Keratinocyte (primary cell): ENCODE measurements at regions not wholly inside any gene's neighbourhood (a gene's known extent, or its start where the extent isn't known, plus 50 kb on each side); places are given as distances from the start of the nearest gene placed in this dataset.

Source experiments
- DNase-seq: peaks from one replicate; pipeline ENCODE4 v3.0.0-alpha.2; 2011; ENCODE audit warnings: low read depth, missing footprints, low spot score
- FAIRE-seq: peaks from 2 replicates; lab custom pipeline; 2011; peaks lifted over from hg19 to GRCh38; lab: Jason Lieb, UNC
- H2AFZ ChIP-seq: 2 replicates; pipeline ENCODE4 v1.6.0; 2012; ENCODE audit warnings: low read length, control low read depth, inconsistent platforms; ENCODE audit not compliant: control insufficient read depth
- H3K27ac ChIP-seq: 2 replicates; pipeline ENCODE4 v1.5.1; 2011; ENCODE audit warnings: low read length; ENCODE audit not compliant: control insufficient read depth, insufficient read depth
- H3K27me3 ChIP-seq: 3 replicates; pipeline ENCODE4 v1.6.0; 2011; ENCODE audit warnings: low read length; ENCODE audit not compliant: control insufficient read depth, insufficient read depth; ENCODE audit errors: extremely low read depth
- H3K36me3 ChIP-seq, 2 experiments: 2 replicates in 1 of 2; 3 replicates in 1 of 2; pipeline ENCODE4 v1.5.1; 2011; ENCODE audit warnings: low read length in 2 of 2, mild to moderate bottlenecking in 1 of 2; ENCODE audit not compliant: control insufficient read depth in 2 of 2, insufficient read depth in 2 of 2; ENCODE audit errors: extremely low read depth in 1 of 2
- H3K4me1 ChIP-seq: 3 replicates; pipeline ENCODE4 v1.5.1; 2011; ENCODE audit warnings: low read length; ENCODE audit not compliant: control insufficient read depth, insufficient read depth; ENCODE audit errors: extremely low read depth
- H3K4me2 ChIP-seq: 3 replicates; pipeline ENCODE4 v1.6.0; 2011; ENCODE audit warnings: low read depth, low read length; ENCODE audit not compliant: control insufficient read depth, insufficient read depth; ENCODE audit errors: extremely low read depth
- H3K4me3 ChIP-seq, 3 experiments: fragments of 200-600 bp in 1 of 3; sonication (generic) in 1 of 3; 2 replicates in 2 of 3; 3 replicates in 1 of 3; pipeline ENCODE4 v1.5.1; 2011 to 2016; ENCODE audit warnings: low read length in 3 of 3, mild to moderate bottlenecking in 3 of 3, control low read depth in 2 of 3, inconsistent platforms in 1 of 3, low read depth in 1 of 3, mixed read lengths in 1 of 3, mixed run types in 1 of 3, moderate library complexity in 1 of 3; ENCODE audit not compliant: control insufficient read depth in 2 of 3, insufficient read depth in 2 of 3; ENCODE audit errors: extremely low read depth in 1 of 3
- H3K79me2 ChIP-seq: 2 replicates; pipeline ENCODE4 v1.6.0; 2012; ENCODE audit warnings: low read length; ENCODE audit not compliant: control insufficient read depth, insufficient read depth
- H3K9ac ChIP-seq: 3 replicates; pipeline ENCODE4 v1.6.0; 2011; ENCODE audit warnings: low read length; ENCODE audit not compliant: control insufficient read depth, insufficient read depth; ENCODE audit errors: extremely low read depth
- H3K9me1 ChIP-seq: 3 replicates; pipeline ENCODE4 v1.6.0; 2011; ENCODE audit warnings: low read length; ENCODE audit not compliant: control insufficient read depth, insufficient read depth; ENCODE audit errors: extremely low read depth
- H3K9me3 ChIP-seq: 2 replicates; pipeline ENCODE4 v1.5.1; 2012; ENCODE audit warnings: low read depth, low read length; ENCODE audit not compliant: control insufficient read depth
- H4K20me1 ChIP-seq: 3 replicates; pipeline ENCODE4 v1.6.0; 2011; ENCODE audit warnings: low read length; ENCODE audit not compliant: control insufficient read depth, insufficient read depth; ENCODE audit errors: extremely low read depth
- EZH2 ChIP-seq: IDR thresholded peaks from one replicate; pipeline ENCODE4 v1.6.1; 2012; ENCODE audit warnings: inconsistent platforms, mild to moderate bottlenecking, low read length, moderate library complexity
- dilution Hi-C: fragments of 300-500 bp; cut with MboI; formaldehyde crosslinking; loops from one replicate; pipeline ENCODE4 v1.7.0; 2020; ENCODE audit warnings: low sequenced_read_pairs; ENCODE audit not compliant: extremely low pct_ligation_motif_present
- TF ChIP-seq, protein P1 (sequence below), 3 experiments: IDR thresholded peaks in 1 of 3; conservative IDR thresholded peaks in 1 of 3; optimal IDR thresholded peaks in 1 of 3; 2 replicates in 2 of 3; 3 replicates in 1 of 3; pipeline versions ENCODE3 to v1.5.1; 2011; ENCODE audit warnings: low read length in 3 of 3, mild to moderate bottlenecking in 3 of 3, moderate library complexity in 2 of 3, control low read depth in 1 of 3, inconsistent platforms in 1 of 3; ENCODE audit not compliant: insufficient read depth in 2 of 3; ENCODE audit errors: extremely low read depth in 1 of 3

DNA sequence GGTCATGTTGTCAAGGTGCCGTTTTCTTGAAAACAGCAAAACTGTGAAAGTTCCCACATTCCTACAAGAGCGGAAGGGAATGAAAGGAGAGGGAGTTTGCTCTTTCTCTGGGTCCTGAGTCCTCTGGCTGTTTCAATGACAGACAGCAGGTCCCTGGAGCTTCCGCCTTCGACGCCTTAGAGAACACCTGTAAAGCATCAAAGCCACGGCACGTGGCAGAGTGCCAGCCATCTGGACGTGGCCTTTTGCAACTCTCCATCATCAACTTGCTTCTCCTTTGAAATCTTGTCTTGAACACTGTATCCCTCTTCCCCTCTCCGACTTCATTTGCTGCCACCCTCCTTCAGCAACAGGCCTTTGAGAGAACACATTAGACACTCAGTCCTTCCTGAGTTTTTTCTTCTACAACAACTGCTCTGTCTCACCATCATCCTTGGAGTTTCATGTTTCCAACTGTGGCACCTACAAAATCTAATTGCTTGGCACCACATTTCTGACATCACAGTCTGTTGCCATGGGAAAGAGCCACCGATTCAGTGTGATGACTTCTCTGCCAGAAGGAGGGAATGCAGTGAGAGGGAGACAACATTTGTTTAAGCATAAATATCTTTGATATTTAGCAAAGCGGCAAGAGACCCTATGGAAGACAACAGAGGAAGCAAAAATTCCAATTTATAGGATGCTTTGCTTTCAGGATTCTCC is 204.9 kb upstream of the PTER start:
- Histone ChIP-seq H3K36me3 (no peaks in the 10 kb centered on the region), H4K20me1 (no peaks in the 10 kb centered on the region), H2AFZ (no peak overlapping the region), H3K4me3 (no peak overlapping the region), H3K4me1 (no peaks in the 10 kb centered on the region), H3K9ac (no peak overlapping the region), H3K4me2 (no peak overlapping the region), H3K9me1 (no peaks in the 10 kb centered on the region), H3K27ac (no peak overlapping the region), H3K27me3 (no peaks in the 10 kb centered on the region), H3K9me3 (peaks cover 3% of the 10 kb centered on the region), H3K79me2 (no peaks in the 10 kb centered on the region)
- TF ChIP-seq EZH2 = no peak
- TF ChIP-seq, protein P1, sequence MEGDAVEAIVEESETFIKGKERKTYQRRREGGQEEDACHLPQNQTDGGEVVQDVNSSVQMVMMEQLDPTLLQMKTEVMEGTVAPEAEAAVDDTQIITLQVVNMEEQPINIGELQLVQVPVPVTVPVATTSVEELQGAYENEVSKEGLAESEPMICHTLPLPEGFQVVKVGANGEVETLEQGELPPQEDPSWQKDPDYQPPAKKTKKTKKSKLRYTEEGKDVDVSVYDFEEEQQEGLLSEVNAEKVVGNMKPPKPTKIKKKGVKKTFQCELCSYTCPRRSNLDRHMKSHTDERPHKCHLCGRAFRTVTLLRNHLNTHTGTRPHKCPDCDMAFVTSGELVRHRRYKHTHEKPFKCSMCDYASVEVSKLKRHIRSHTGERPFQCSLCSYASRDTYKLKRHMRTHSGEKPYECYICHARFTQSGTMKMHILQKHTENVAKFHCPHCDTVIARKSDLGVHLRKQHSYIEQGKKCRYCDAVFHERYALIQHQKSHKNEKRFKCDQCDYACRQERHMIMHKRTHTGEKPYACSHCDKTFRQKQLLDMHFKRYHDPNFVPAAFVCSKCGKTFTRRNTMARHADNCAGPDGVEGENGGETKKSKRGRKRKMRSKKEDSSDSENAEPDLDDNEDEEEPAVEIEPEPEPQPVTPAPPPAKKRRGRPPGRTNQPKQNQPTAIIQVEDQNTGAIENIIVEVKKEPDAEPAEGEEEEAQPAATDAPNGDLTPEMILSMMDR (optimal IDR thresholded peaks at IDR 0.05 in 1 of 3, IDR thresholded peaks at IDR 0.05 in 1 of 3, conservative IDR thresholded peaks at IDR 0.05 in 1 of 3; ENCODE audit: extremely low read depth in 1 of 3, insufficient read depth in 2 of 3, low read length in 3 of 3) = no peak
- DNase-seq = no peak
- FAIRE-seq = no peak
- dilution Hi-C loops = no loop called here

DNA sequence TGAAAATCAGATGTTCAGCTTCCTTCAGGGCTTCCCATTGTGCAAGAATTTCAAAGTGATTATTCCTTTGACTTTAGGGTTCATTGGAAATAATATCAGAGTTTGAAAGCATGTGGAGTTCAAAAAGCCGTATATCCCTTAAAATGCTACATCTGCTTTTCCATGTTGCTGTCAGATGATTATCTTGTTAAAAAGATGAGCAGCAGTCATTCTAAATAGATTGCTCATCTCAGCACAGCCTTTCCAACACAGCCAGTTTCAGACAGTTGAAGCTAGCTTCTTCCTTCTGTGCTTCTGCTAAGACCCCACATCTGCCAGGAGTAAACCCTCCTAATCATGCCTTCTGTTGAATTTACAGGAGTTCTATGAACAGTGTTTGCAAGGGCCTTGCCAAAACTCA is 204.4 kb upstream of the PTER start:
- no peaks in the 10 kb centered on the region for H3K9me1 ChIP-seq
- H3K4me3 ChIP-seq = no peak overlapping the region
- dilution Hi-C loops = no loop called here
- H3K27me3 ChIP-seq = no peaks in the 10 kb centered on the region
- FAIRE-seq = no peak
- TF ChIP-seq, protein P1 (optimal IDR thresholded peaks at IDR 0.05 in 1 of 3, IDR thresholded peaks at IDR 0.05 in 1 of 3, conservative IDR thresholded peaks at IDR 0.05 in 1 of 3; ENCODE audit: extremely low read depth in 1 of 3, insufficient read depth in 2 of 3, low read length in 3 of 3) = no peak
- TF ChIP-seq EZH2 = no peak
- peaks cover 1% of the 10 kb centered on the region for H3K9me3 ChIP-seq
- no peaks in the 10 kb centered on the region for H3K36me3 ChIP-seq
- H3K27ac ChIP-seq = no peak overlapping the region
- H3K9ac ChIP-seq = no peak overlapping the region
- H3K4me1 ChIP-seq = no peaks in the 10 kb centered on the region
- H3K4me2 ChIP-seq = no peak overlapping the region
- no peak overlapping the region for H2AFZ ChIP-seq
- DNase-seq = no peak
- no peaks in the 10 kb centered on the region for H3K79me2 ChIP-seq
- no peaks in the 10 kb centered on the region for H4K20me1 ChIP-seq
